GM12878 (cell line): ENCODE measurements at regions not wholly inside any gene's neighbourhood (a gene's known extent, or its start where the extent isn't known, plus 50 kb on each side); places are given as distances from the start of the nearest gene placed in this dataset.

Experiments used
- ATAC-seq: fragments of 200-7000 bp; cut with Tn5 transposase; 3 replicates; pipeline ENCODE4 v1.9.1; 2020; ENCODE audit warnings: mild to moderate bottlenecking, moderate library complexity
- BruUV-seq: library from RNA; stranded (reverse); fragments of 400-500 nt; replicated peaks from 2 replicates; lab custom pipeline; 2021; lab: Mats Ljungman, UMichigan
- CTCF ChIA-PET: fragments of 300-600 bp; sonication (Branson Sonifier 250); formaldehyde crosslinking; extraction: SDS; loops from one replicate; lab custom pipeline; 2021; ENCODE audit warnings: inconsistent platforms; lab: Yijun Ruan, JAX
- POLR2A ChIA-PET: fragments of 350-600 bp; formaldehyde crosslinking; extraction: SDS; loops from one replicate; lab custom pipeline; 2021; ENCODE audit warnings: inconsistent platforms; lab: Charles Lee
- RAD21 ChIA-PET: fragments of 300-600 bp; sonication (Branson Sonifier 250); formaldehyde crosslinking; loops from one replicate; lab custom pipeline; 2023; ENCODE audit warnings: antibody characterized with exemption; ENCODE audit not compliant: unreplicated experiment; lab: Charles Lee
- SMC1A ChIA-PET: fragments of 300-600 bp; sonication (Branson Sonifier 250); formaldehyde crosslinking; loops from one replicate; lab custom pipeline; 2023; ENCODE audit not compliant: unreplicated experiment, uncharacterized antibody; lab: Charles Lee
- DNase-seq: peaks from one replicate; pipeline ENCODE4 v3.0.0-alpha.2; 2011; ENCODE audit warnings: low read depth, low spot score
- FAIRE-seq: peaks from 3 replicates; lab custom pipeline; 2011; peaks lifted over from hg19 to GRCh38; lab: Jason Lieb, UNC
- H2AFZ ChIP-seq: 2 replicates; pipeline ENCODE4 v1.6.0; 2011; ENCODE audit warnings: low read depth, low read length, control low read depth; ENCODE audit not compliant: control insufficient read depth
- H3K27ac ChIP-seq: 2 replicates; pipeline ENCODE4 v1.5.1; 2011; ENCODE audit warnings: control low read depth; ENCODE audit not compliant: control insufficient read depth, insufficient read depth
- H3K27me3 ChIP-seq, 2 experiments: replicated peaks in 1 of 2; 2 replicates each; pipeline versions ENCODE4 v1.6.0 to v1.6.1; 2011; ENCODE audit warnings: low read length in 1 of 2; ENCODE audit not compliant: control insufficient read depth in 2 of 2, insufficient read depth in 2 of 2
- H3K36me3 ChIP-seq, 2 experiments: 2 replicates each; pipeline ENCODE4 v1.5.1; 2011; ENCODE audit warnings: low read length in 1 of 2; ENCODE audit not compliant: control insufficient read depth in 2 of 2, insufficient read depth in 2 of 2
- H3K4me1 ChIP-seq: 2 replicates; pipeline ENCODE4 v1.6.1; 2011; ENCODE audit warnings: mild to moderate bottlenecking, low read length, moderate library complexity, mixed read lengths; ENCODE audit not compliant: control insufficient read depth, insufficient read depth
- H3K4me2 ChIP-seq: 2 replicates; pipeline ENCODE4 v1.6.0; 2011; ENCODE audit warnings: control low read depth; ENCODE audit not compliant: control insufficient read depth, insufficient read depth
- H3K4me3 ChIP-seq: fragments of 200-600 bp; sonication (generic); 2 replicates; pipeline ENCODE4 v1.5.1; 2016
- H3K79me2 ChIP-seq: 2 replicates; pipeline ENCODE4 v1.6.0; 2011; ENCODE audit warnings: low read length; ENCODE audit not compliant: control insufficient read depth, insufficient read depth
- H3K9ac ChIP-seq: 2 replicates; pipeline ENCODE4 v1.8.0; 2011; ENCODE audit warnings: low read length, control low read depth, mixed read lengths; ENCODE audit not compliant: control insufficient read depth, insufficient read depth
- H3K9me3 ChIP-seq: replicated peaks from 3 replicates; pipeline ENCODE4 v1.5.1; 2011; ENCODE audit warnings: mild to moderate bottlenecking, low read length; ENCODE audit not compliant: control insufficient read depth, insufficient read depth
- H4K20me1 ChIP-seq: 2 replicates; pipeline ENCODE4 v1.6.0; 2011; ENCODE audit not compliant: control insufficient read depth, insufficient read depth
- CBX3 ChIP-seq: fragments of 200-600 bp; sonication (generic); IDR thresholded peaks from 2 replicates; pipeline ENCODE4 v1.6.1; 2016; ENCODE audit warnings: low read depth, borderline replicate concordance
- EGR1 ChIP-seq, 2 experiments: IDR thresholded peaks; 1 replicate in 1 of 2; 2 replicates in 1 of 2; pipeline ENCODE4 v1.6.1; 2011 to 2012; ENCODE audit warnings: low read depth in 2 of 2, low read length in 2 of 2, borderline replicate concordance in 1 of 2, mild to moderate bottlenecking in 1 of 2, moderate library complexity in 1 of 2
- HDGF ChIP-seq: fragments of 450-650 bp; IDR thresholded peaks from 2 replicates; pipeline ENCODE4 v1.6.1; 2016; ENCODE audit warnings: antibody characterized with exemption
- JUNB ChIP-seq: IDR thresholded peaks from 2 replicates; pipeline ENCODE4 v1.6.1; 2016; ENCODE audit warnings: antibody characterized with exemption, mild to moderate bottlenecking
- KDM1A ChIP-seq: fragments of 200-600 bp; sonication (generic); IDR thresholded peaks from 2 replicates; pipeline ENCODE4 v1.6.1; 2016; ENCODE audit warnings: borderline replicate concordance
- KLF5 ChIP-seq: fragments of 450-650 bp; IDR thresholded peaks from 2 replicates; pipeline ENCODE4 v1.6.1; 2014; ENCODE audit warnings: mild to moderate bottlenecking; ENCODE audit not compliant: partially characterized antibody
- NR2C2 ChIP-seq: IDR thresholded peaks from 2 replicates; pipeline ENCODE4 v1.6.1; 2011; ENCODE audit warnings: borderline replicate concordance, low read depth; ENCODE audit not compliant: control insufficient read depth, insufficient read length
- PAX8 ChIP-seq: fragments of 450-650 bp; IDR thresholded peaks from 2 replicates; pipeline ENCODE4 v1.6.1; 2017; ENCODE audit warnings: mild to moderate bottlenecking, moderate library complexity
- RAD51 ChIP-seq: fragments of 450-650 bp; IDR thresholded peaks from 2 replicates; pipeline ENCODE4 v1.6.1; 2016; ENCODE audit warnings: moderate library complexity, mild to moderate bottlenecking, inconsistent platforms
- SREBF1 ChIP-seq: IDR thresholded peaks from 2 replicates; pipeline ENCODE4 v1.6.1; 2012; ENCODE audit warnings: mild to moderate bottlenecking, low read length
- SRF ChIP-seq, 2 experiments: IDR thresholded peaks; 2 replicates each; pipeline ENCODE4 v1.6.1; 2011; ENCODE audit warnings: low read depth in 2 of 2, low read length in 2 of 2, mild to moderate bottlenecking in 1 of 2, moderate library complexity in 1 of 2
- STAT3 ChIP-seq: IDR thresholded peaks from 2 replicates; pipeline ENCODE4 v1.6.1; 2011; ENCODE audit warnings: low read depth, low read length, improper control_type of control experiment
- SUZ12 ChIP-seq: fragments of 200-600 bp; sonication (generic); IDR thresholded peaks from one replicate; pipeline ENCODE4 v1.6.1; 2018; ENCODE audit warnings: antibody characterized with exemption, mild to moderate bottlenecking; ENCODE audit not compliant: unreplicated experiment
- TARDBP ChIP-seq: IDR thresholded peaks from 2 replicates; pipeline ENCODE4 v1.6.1; 2016; ENCODE audit warnings: borderline replicate concordance
- ZNF687 ChIP-seq: fragments of 450-650 bp; IDR thresholded peaks from 2 replicates; pipeline ENCODE4 v1.6.1; 2017; ENCODE audit warnings: mild to moderate bottlenecking, moderate library complexity
- WGBS: methylation state at CpG from one replicate; pipeline ENCODE4 v1.1.6; 2016; ENCODE audit warnings: low lambda C conversion rate; ENCODE audit not compliant: insufficient replicate concordance, insufficient coverage; ENCODE audit errors: missing lambda C conversion rate; 5-methylcytosine and 5-hydroxymethylcytosine counted together
- in situ Hi-C: fragments of 300-500 bp; cut with MboI; formaldehyde crosslinking; loops from 9 replicates; pipeline ENCODE4 v1.14.3; 2018; ENCODE audit warnings: mixed read lengths
- intact Hi-C: fragments of 100-400 bp; cut with micrococcal nuclease; formaldehyde crosslinking; loops from one replicate; pipeline ENCODE4 v1.14.2; 2022; ENCODE audit not compliant: unreplicated experiment

GRCh38 chr10:123512901-123513775 is 153.0 kb upstream of the GPR26 start:
- RAD21 ChIA-PET, result no interaction called here
- H3K4me3 ChIP-seq, result no peak overlapping the region

GRCh38 chr10:123513870-123514269 is 152.3 kb upstream of the GPR26 start:
- H3K27ac ChIP-seq, result no peak overlapping the region
- no peak overlapping the region for H3K4me3 ChIP-seq
- ChIA-PET CTCF (no interaction called here), POLR2A (no interaction called here), SMC1A (interaction anchor here (0.6 kb wide), 1 partner anchor 851 kb away, joined by 3 read pairs; no protein-coding TSS in a partner anchor), RAD21 (no interaction called here)
- H3K27me3 ChIP-seq, result no peaks in the 10 kb centered on the region
- H2AFZ ChIP-seq, result no peak overlapping the region
- H3K4me1 ChIP-seq, result peaks cover 2% of the 10 kb centered on the region; the same call in 1 of the 2 replicates
- no peaks in the 10 kb centered on the region for H3K36me3 ChIP-seq
- FAIRE-seq (no peak), DNase-seq (no peak), ATAC-seq (no peak)
- intact Hi-C loops (no loop called here), in situ Hi-C loops (no loop called here)
- H4K20me1 ChIP-seq, result no peaks in the 10 kb centered on the region
- H3K9me3 ChIP-seq, result no peaks in the 10 kb centered on the region
- no peaks in the 10 kb centered on the region for H3K79me2 ChIP-seq
- 67% methylated on average over 10 of the region's 10 CpGs for WGBS
- no peak overlapping the region for H3K4me2 ChIP-seq
- no TSS peak for BruUV-seq
- H3K9ac ChIP-seq, result no peak overlapping the region
- no peak for TF ChIP-seq EGR1 (IDR thresholded peaks at IDR 0.05; ENCODE audit: borderline replicate concordance in 1 of 2, low read depth in 2 of 2, low read length in 2 of 2)
- TF ChIP-seq SREBF1, result no peak
- TF ChIP-seq HDGF, result no peak
- TF ChIP-seq ZNF687, result no peak
- no peak for TF ChIP-seq STAT3
- no peak for TF ChIP-seq SRF (IDR thresholded peaks at IDR 0.05; ENCODE audit: low read depth in 2 of 2, low read length in 2 of 2)
- no peak for TF ChIP-seq PAX8
- TF ChIP-seq TARDBP, result no peak
- no peak for TF ChIP-seq CBX3
- TF ChIP-seq KDM1A, result no peak
- TF ChIP-seq KLF5, result no peak
- TF ChIP-seq RAD51, result no peak
- no peak for TF ChIP-seq NR2C2
- no peak for TF ChIP-seq JUNB

More at GRCh38 chr10:123512901-123513775, 153.0 kb upstream of the GPR26 start:
- Histone ChIP-seq H3K27ac (no peak overlapping the region), H3K4me1 (peaks cover 5% of the 10 kb centered on the region), H3K36me3 (no peaks in the 10 kb centered on the region), H2AFZ (no peak overlapping the region), H3K9ac (no peak overlapping the region), H3K79me2 (no peaks in the 10 kb centered on the region), H3K9me3 (no peaks in the 10 kb centered on the region), H3K27me3 (no peaks in the 10 kb centered on the region), H3K4me2 (no peak overlapping the region), H4K20me1 (no peaks in the 10 kb centered on the region)
- no TSS peak for BruUV-seq
- intact Hi-C loops, result no loop called here
- ATAC-seq, result no peak
- POLR2A ChIA-PET, result no interaction called here
- in situ Hi-C loops, result no loop called here
- CTCF ChIA-PET, result no interaction called here
- DNase-seq, result no peak
- FAIRE-seq, result no peak
- SMC1A ChIA-PET, result interaction anchor here (0.6 kb wide), 1 partner anchor 852 kb away, joined by 3 read pairs; no protein-coding TSS in a partner anchor
- WGBS, result 70% methylated on average over 16 of the region's 16 CpGs
- TF ChIP-seq SUZ12, result no peak
